ENCODE measurements at regions not wholly inside any gene's neighbourhood (a gene's known extent, or its start where the extent isn't known, plus 50 kb on each side); places are given as distances from the start of the nearest gene placed in this dataset.

- H3K23me2 ChIP-seq (ENCODE audit: insufficient read length, low read depth, low read length, poor library complexity, severe bottlenecking), result no peaks in the 10 kb centered on the region
- no peak overlapping the region for H4K5ac ChIP-seq (ENCODE audit: insufficient read length, low read depth, low read length)
- H3K14ac ChIP-seq (ENCODE audit: insufficient read depth, low read length), result no peak overlapping the region
- no peak overlapping the region for H2BK5ac ChIP-seq (ENCODE audit: insufficient read length, low read length)
- no peak overlapping the region for H4K8ac ChIP-seq (replicated peaks; ENCODE audit: insufficient read length, low read depth, low read length)
- no peaks in the 10 kb centered on the region for H4K20me1 ChIP-seq (ENCODE audit: control insufficient read depth, insufficient read depth, insufficient read length)
- no peak overlapping the region for H2BK15ac ChIP-seq (ENCODE audit: low read depth, low read length)
- no peak overlapping the region for H2BK12ac ChIP-seq (ENCODE audit: insufficient read length, low read depth, low read length)
- no peak overlapping the region for H3K27ac ChIP-seq (ENCODE audit: insufficient read length, low read depth, low read length)
- no peak overlapping the region for H3T11ph ChIP-seq (ENCODE audit: low read length)
- no peak overlapping the region for H3K27ac Mint-ChIP-seq
- H3K4me2 ChIP-seq (ENCODE audit: insufficient read depth, insufficient read length, low read length), result no peak overlapping the region
- no peak overlapping the region for H2AFZ ChIP-seq (ENCODE audit: low read length)
- H3K9ac ChIP-seq (ENCODE audit: extremely low read depth, insufficient read length, low read length), result no peak overlapping the region
- TF ChIP-seq, protein P1, sequence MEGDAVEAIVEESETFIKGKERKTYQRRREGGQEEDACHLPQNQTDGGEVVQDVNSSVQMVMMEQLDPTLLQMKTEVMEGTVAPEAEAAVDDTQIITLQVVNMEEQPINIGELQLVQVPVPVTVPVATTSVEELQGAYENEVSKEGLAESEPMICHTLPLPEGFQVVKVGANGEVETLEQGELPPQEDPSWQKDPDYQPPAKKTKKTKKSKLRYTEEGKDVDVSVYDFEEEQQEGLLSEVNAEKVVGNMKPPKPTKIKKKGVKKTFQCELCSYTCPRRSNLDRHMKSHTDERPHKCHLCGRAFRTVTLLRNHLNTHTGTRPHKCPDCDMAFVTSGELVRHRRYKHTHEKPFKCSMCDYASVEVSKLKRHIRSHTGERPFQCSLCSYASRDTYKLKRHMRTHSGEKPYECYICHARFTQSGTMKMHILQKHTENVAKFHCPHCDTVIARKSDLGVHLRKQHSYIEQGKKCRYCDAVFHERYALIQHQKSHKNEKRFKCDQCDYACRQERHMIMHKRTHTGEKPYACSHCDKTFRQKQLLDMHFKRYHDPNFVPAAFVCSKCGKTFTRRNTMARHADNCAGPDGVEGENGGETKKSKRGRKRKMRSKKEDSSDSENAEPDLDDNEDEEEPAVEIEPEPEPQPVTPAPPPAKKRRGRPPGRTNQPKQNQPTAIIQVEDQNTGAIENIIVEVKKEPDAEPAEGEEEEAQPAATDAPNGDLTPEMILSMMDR (conservative IDR thresholded peaks at IDR 0.05), result no peak
- H2BK20ac ChIP-seq (ENCODE audit: low read depth, low read length, poor library complexity, severe bottlenecking), result no peak overlapping the region
- no peak overlapping the region for H2BK120ac ChIP-seq (ENCODE audit: low read depth, low read length, poor library complexity, severe bottlenecking)
- H3K36me3 Mint-ChIP-seq (ENCODE audit: insufficient read depth in 1 of 3, low read depth in 3 of 3), result 0 out of 7 replicates have a peak, but pooled peaks cover 0 to 1% (median 0%) of the 10 kb centered on the region in 3 experiments
- no peaks in the 10 kb centered on the region for H3K79me2 ChIP-seq (ENCODE audit: insufficient read depth, low read length)
- peaks cover 4 to 11% of the 10 kb centered on the region in 2 experiments; a peak in 3 of 4 replicates for H3K4me1 Mint-ChIP-seq
- H3K27me3 Mint-ChIP-seq (ENCODE audit: low read depth), result no peaks in the 10 kb centered on the region
- H3K9me3 Mint-ChIP-seq, result peaks cover 2 to 3% of the 10 kb centered on the region in 2 experiments; a peak in 3 of 5 replicates
- no peak overlapping the region for H4K91ac ChIP-seq (ENCODE audit: insufficient read length, low read depth, low read length)
- H3K4me3 Mint-ChIP-seq, result no peak overlapping the region
- H2AK5ac ChIP-seq (ENCODE audit: insufficient read length, low read length), result no peak overlapping the region
- DNase-seq, result no peak
- no peak overlapping the region for H3K23ac ChIP-seq (ENCODE audit: insufficient read length, low read depth, low read length)
- no peaks in the 10 kb centered on the region for H3K4me1 ChIP-seq (ENCODE audit: insufficient read depth, low read length)
- H3K9me3 ChIP-seq (ENCODE audit: control insufficient read depth, low read depth, low read length), result no peaks in the 10 kb centered on the region
- H3K18ac ChIP-seq (ENCODE audit: insufficient read length, low read depth, low read length), result no peak overlapping the region
- H3K79me1 ChIP-seq (ENCODE audit: insufficient read depth, low read depth, low read length, poor library complexity, severe bottlenecking), result no peaks in the 10 kb centered on the region
- H3K4ac ChIP-seq (ENCODE audit: low read depth, low read length), result no peak overlapping the region
- no peaks in the 10 kb centered on the region for H3K27me3 ChIP-seq (ENCODE audit: insufficient read depth, low read length)
- H3K56ac ChIP-seq (ENCODE audit: insufficient read length, low read depth, low read length), result no peak overlapping the region
Observed at GRCh38 chrX:99522450-99522849, 887.6 kb downstream of the PCDH19 start.

All from H9 (cell line).